GM12875 (cell line): ENCODE measurements at regions not wholly inside any gene's neighbourhood (a gene's known extent, or its start where the extent isn't known, plus 50 kb on each side); places are given as distances from the start of the nearest gene placed in this dataset.

ENCODE experiments used
- H3K4me3 ChIP-seq: one replicate; pipeline ENCODE4 v1.5.1; 2011; ENCODE audit warnings: low read depth, low read length, control low read depth
- TF ChIP-seq, protein P1 (sequence below): IDR thresholded peaks from 2 replicates; pipeline ENCODE4 v1.5.1; 2011; ENCODE audit warnings: low read depth, mild to moderate bottlenecking, control low read depth, inconsistent platforms, low read length, moderate library complexity, borderline replicate concordance; ENCODE audit not compliant: insufficient read depth

DNA sequence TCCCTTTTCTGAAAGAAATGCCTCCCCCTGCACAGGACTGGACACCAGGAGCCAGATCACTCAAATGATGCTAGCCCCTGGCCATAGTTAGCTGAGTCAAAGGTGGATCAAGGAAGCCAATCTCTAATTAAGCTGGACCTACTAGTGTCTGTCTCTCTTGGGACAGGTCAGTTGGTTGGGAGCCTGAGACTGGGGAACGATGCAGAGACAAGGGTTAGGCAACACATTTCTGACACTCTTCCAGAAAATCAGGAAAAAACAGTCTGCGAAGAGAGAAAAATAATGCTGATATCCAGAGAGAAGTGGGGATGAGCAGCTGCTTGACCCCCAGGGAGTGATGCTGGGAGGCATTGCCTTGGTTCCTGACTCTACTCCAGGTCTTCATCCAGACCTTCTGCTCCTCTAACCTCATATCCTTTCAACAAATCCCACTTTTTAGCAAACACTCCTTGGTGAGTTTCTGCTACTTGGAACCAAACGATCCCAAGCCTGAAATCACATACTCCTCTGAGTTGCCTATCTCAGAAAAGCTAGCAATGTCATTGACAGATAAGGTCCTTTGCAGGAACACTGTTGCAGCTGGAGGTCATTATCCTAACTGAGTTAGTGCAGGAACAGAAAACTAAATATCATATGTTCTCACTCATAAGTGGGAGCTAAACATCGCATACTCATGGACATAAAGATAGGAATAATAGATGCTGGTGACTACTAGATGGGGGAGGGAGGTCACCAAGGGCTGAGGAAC, 369.7 kb downstream of the COG6 start:
- H3K4me3 ChIP-seq: no peak overlapping the region
- TF ChIP-seq, protein P1, sequence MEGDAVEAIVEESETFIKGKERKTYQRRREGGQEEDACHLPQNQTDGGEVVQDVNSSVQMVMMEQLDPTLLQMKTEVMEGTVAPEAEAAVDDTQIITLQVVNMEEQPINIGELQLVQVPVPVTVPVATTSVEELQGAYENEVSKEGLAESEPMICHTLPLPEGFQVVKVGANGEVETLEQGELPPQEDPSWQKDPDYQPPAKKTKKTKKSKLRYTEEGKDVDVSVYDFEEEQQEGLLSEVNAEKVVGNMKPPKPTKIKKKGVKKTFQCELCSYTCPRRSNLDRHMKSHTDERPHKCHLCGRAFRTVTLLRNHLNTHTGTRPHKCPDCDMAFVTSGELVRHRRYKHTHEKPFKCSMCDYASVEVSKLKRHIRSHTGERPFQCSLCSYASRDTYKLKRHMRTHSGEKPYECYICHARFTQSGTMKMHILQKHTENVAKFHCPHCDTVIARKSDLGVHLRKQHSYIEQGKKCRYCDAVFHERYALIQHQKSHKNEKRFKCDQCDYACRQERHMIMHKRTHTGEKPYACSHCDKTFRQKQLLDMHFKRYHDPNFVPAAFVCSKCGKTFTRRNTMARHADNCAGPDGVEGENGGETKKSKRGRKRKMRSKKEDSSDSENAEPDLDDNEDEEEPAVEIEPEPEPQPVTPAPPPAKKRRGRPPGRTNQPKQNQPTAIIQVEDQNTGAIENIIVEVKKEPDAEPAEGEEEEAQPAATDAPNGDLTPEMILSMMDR: no peak

DNA sequence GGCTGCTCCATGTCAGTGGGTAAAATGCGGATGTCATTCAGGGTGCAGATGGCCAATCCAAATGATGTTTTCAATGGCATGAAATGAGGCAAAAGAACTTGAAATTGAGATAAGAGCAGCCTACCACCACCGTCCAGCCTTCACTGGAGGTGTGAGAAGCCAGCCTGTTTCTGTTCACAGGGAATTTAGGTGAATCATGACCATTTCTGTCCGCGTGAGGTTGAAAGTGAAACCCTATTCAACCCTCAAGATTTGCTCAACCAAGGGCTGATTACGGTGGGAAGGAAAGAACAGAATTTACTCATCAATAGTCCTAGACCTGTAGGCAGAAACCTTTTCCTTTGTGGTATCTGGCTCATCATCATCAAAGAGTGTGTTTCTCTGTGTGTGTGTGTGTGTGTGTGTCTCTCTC, 370.7 kb downstream of the COG6 start:
- TF ChIP-seq, protein P1: no peak
- no peak overlapping the region for H3K4me3 ChIP-seq

GRCh38 chr13:40026741-40027140, 371.3 kb downstream of the COG6 start:
- TF ChIP-seq, protein P1: no peak
- H3K4me3 ChIP-seq: no peak overlapping the region

DNA sequence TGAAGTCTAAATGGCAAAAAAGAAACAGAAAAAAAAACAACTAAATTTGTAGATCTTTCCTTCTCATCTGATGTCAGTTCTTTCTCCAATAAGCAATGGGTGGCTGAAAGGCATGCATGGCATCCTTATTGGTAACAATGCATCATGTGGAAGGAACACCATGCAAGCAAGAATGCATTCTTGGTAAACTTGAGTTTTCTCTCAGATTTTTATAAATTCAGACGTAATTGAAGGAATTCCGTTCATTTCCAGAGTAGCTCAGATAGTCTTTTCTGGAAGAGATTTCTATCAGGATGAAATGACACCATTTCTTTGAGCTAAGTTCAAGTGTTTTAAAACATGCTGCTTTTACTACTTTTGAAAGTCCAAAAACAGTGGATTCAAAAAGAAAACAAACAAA, 373.0 kb downstream of the COG6 start:
- no peak overlapping the region for H3K4me3 ChIP-seq
- TF ChIP-seq, protein P1: no peak

DNA sequence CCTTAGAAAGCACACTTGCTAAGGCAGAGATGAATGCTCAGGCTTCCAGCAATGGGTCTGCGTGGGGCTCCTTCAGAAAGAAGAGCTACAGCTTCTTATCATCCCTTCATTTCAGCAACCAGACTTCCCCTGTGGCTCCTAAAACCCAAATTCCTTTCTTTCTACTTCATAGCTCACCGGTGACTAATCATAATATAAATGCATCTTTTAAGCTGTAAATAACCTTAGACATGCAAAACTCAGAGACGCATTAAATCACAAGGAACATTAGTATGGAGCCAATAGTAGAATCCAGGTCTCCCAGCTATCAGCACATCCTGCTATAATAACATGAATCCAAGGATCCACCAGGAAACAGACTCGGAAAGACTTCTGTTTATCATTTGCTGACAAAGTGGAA, 375.6 kb downstream of the COG6 start:
- H3K4me3 ChIP-seq: no peak overlapping the region

GRCh38 chr13:40039061-40039460, 383.6 kb downstream of the COG6 start:
- TF ChIP-seq, protein P1: no peak
- no peak overlapping the region for H3K4me3 ChIP-seq

More for the DNA sequence above, 375.6 kb downstream of the COG6 start:
- TF ChIP-seq, protein P1: no peak

DNA sequence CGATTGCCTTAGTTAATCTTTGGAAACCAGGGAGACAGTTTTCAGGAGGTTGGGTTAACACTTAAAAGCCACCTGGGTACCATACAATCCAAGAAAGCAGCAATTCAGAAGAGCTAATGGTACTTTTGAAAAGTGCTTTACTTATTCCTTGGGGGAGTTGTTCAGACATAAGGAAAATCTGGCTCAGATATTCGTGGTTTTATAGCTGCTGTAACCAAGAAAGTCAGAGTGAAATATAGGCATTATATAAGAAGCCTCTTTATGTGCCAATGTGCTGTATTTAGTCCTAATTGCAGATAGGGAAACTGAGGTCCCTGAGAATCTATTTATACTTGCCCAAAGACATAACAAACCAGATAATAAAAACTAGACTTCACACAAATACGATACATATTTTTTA, 387.5 kb downstream of the COG6 start:
- H3K4me3 ChIP-seq: no peak overlapping the region
- TF ChIP-seq, protein P1: no peak
